Vagina (tissue), 2 donors: ENCODE measurements at regions not wholly inside any gene's neighbourhood (a gene's known extent, or its start where the extent isn't known, plus 50 kb on each side); places are given as distances from the start of the nearest gene placed in this dataset.

Experiments
- CTCF ChIP-seq, 3 experiments: fragments of 450-650 bp in 2 of 3; fragments of 200-600 bp in 1 of 3; sonication (generic) in 1 of 3; IDR thresholded peaks; one replicate each; pipeline ENCODE4 v1.5.1; 2017 to 2019; ENCODE audit warnings: antibody characterized with exemption in 3 of 3, mild to moderate bottlenecking in 2 of 3, moderate library complexity in 2 of 3
- POLR2A ChIP-seq, 2 donors: fragments of 450-650 bp; IDR thresholded peaks; one replicate each; pipeline ENCODE4 v1.6.1; 2017; ENCODE audit warnings: antibody characterized with exemption in 2 of 2, mild to moderate bottlenecking in 2 of 2, moderate library complexity in 2 of 2
- POLR2AphosphoS5 ChIP-seq, 2 donors: sonication (generic); formaldehyde crosslinking; IDR thresholded peaks; one replicate each; pipeline ENCODE4 v1.9.0; 2017; ENCODE audit warnings: antibody characterized with exemption in 2 of 2, mild to moderate bottlenecking in 2 of 2, low read depth in 1 of 2; ENCODE audit not compliant: insufficient read depth in 1 of 2

DNA sequence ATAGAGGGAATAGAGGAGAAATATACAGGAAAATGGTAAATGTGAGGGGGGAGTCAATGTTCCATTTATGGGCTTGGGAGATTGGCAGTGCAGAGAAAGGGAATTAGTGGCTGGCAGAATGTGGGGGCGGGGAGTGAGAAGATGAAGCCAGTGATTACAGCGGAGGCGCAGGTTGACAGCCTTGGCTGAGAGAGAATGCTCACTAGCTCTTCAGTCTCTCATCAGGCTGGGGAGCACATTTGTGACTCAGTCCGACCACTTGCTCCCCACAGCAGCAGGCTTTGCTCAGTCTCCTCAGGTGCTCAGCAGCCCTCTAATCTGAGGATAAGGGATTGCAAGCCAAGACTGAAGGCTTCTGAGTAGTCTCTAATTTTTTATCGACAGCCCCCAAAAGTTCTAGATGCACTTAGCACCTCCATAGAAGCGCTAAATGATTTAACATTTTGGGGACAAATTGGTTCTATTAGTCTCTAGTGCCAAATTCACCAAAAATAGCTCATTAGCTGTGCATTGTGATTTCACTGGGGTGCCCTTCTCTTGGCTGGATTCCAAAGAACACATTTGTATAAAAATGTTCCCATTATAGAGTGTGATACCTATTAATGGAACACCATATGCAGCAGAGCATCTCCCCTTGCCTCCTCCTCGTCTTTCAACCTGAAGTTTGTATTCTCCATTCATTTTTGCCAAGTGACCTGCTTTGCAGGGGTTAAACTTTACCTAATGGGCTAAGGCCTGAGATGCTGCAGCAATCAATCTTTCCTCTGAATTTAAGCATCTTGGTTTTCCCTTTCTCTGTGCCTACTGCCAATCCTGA, 191.8 kb downstream of the ZNF326 start:
- TF ChIP-seq CTCF (IDR thresholded peaks at IDR 0.05) (no peak), POLR2AphosphoS5 (IDR thresholded peaks at IDR 0.05; ENCODE audit: insufficient read depth in 1 of 2, low read depth in 1 of 2) (no peak), POLR2A (IDR thresholded peaks at IDR 0.05) (no peak)
